ENCODE measurements at regions not wholly inside any gene's neighbourhood (a gene's known extent, or its start where the extent isn't known, plus 50 kb on each side); places are given as distances from the start of the nearest gene placed in this dataset.

DNA sequence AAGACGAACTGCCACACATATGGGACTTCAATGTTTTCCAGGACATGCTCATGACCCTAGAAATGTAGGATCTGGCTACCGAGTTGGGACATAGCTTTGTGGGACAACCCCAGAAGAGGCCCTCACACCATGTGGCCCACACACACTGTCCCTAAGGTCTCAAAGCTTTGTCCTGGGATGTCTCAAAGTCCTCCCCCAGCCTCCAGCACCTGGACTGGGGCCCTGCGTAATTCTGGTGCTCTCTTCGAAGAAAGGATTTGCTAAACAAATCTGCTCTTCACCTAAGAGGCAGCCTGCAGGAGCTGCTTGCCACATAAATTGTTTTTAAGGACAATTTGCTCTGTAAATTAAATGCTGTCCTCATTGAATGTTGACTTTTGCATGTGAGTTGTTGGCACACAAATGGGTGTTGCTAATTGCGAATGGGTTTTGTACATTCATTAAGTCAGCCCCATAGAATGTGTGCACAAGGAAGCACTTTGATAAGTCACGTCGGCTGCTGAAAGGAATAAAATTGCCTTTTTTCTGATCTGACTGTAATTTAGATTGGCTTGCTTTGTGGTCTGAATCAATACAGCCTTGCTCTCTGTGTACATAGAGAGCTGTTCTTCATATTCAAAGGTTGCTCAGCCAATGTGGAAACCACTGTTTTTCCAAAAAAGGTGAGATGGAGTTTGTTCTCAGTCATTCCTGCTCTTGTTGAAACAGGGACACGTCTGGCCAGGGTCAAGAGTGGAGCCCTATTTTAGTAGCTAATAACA, 161.6 kb upstream of the PWP1 start:
- H3K27me3 Mint-ChIP-seq (ENCODE audit: low read depth in 3 of 3): peaks cover 0 to 6% (median 2%) of the 10 kb centered on the region in 3 donors

DNA sequence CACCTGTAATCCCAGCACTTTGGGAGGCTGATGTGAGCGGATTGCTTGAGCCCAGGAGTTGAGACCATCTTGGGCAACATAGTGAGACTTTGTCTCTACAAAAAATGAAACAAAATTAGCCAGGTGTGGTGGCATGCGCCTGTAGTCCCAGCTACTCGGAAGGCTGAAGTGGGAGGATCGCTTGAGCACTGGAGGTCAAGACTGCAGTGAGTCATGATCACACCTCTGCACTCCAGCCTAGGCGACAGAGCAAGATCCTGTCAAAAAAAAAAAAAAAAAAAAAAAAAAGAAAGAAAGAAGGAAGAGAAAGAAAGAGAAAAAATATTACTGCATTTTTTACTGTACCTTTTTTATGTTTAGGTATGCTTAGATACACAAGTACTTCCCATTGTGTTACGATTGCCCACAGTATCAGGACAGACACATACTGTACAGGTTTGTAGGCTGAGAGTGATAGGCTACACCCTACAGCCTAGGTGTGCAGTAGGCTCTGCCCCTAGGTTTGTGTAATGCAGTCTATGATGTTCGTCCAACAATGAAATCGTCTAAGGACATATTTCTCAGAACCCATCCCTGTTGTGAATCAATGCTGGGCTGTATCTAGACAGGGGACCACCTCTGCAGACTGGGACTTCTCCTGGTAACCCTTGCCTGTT, 160.4 kb upstream of the PWP1 start:
- Mint-ChIP-seq H3K4me1 (peaks cover 0 to 30% of the 10 kb centered on the region in 2 donors), H3K27ac (peak overlapping the region in 4 of 6 donors; percentile 31 to 88 (median 84)), H3K9me3 (peaks cover 0 to 2% (median 0%) of the 10 kb centered on the region in 6 donors), H3K4me3 (peak overlapping the region; percentile 43 to 80 (median 66)), H3K27me3 (ENCODE audit: low read depth in 3 of 3) (peaks cover 0 to 6% (median 2%) of the 10 kb centered on the region in 3 donors), H3K36me3 (peaks cover 0 to 11% (median 4%) of the 10 kb centered on the region in 3 donors)
- no peak for DNase-seq

More for the DNA sequence above, 161.6 kb upstream of the PWP1 start:
- no peak overlapping the region for H3K27ac Mint-ChIP-seq
- H3K36me3 Mint-ChIP-seq: peaks cover 0 to 11% (median 4%) of the 10 kb centered on the region in 3 donors
- H3K9me3 Mint-ChIP-seq: peaks cover 0 to 2% (median 0%) of the 10 kb centered on the region in 6 donors
- no peak for DNase-seq
- H3K4me3 Mint-ChIP-seq: no peak overlapping the region
- H3K4me1 Mint-ChIP-seq: peaks cover 0 to 30% of the 10 kb centered on the region in 2 donors

DNA sequence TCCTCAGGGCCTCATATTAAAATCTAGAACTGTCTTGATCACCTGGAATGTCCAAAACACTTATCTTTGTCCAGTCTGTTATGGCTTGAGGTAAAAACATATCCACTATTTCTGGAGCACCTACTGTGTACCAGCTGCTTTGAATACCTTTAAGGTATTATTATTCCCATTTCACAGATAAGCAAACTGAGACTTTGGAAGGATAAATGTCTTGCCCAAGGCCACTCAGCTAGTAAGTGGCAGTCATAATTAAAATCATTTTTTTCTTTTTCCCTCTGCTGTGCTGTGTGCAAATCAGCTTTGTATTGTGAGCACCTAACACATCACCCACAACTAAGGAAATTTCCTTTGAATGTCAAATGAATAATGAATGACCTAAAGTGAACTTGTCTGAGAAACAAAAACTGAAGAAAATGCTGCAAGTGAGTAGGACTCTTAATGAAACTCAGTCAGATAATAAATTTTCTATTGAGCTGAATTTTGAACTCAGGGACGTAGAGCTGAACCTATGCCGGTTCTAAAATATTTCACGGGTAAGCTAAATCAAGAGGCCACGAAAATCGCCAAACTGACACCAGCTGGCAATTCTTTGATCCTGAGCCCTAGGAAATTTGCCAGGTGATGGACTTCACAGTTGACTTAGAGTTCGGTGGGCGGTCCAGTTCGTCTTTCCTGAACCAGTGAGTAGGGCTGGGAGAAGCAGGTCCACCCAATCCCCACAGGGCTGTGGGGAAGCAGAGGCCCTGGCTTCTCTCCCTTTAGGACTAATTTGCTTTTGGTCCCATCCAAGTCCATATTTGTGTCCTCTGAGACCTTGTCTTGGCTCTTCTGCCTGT, 159.7 kb upstream of the PWP1 start:
- H3K27ac Mint-ChIP-seq: peak overlapping the region; percentile 66 to 88 (median 82)
- peak overlapping the region; percentile 56 to 80 (median 66) for H3K4me3 Mint-ChIP-seq

DNA sequence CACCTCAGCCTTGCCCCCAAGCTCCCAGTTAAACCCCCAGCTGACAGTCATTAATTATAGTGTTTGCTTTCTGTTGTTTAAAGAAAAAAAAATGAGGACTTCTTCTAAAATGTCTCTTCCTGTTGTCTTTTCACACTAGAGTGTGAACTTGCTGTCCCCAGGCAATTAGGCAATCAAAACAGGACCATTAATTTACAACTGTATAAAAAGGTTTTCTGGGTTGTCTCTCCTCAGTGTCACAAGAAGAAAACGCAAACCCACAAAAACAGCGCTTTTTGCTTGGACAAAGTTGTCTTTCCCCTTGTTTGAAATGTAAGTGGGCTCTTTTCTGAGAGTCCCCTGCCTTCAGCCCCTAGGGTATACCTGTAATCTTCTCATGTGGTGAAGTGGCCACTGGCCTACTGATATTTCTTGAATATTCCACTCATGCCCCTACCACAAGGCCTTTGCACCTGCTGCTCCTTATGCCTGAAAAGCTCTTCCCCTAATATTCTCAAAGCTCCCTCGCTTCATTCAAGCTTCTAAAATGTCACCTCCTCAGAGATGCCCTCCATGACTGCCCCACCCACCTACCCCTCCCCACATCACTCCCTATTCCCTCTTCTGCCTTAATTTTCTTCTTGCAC, 158.9 kb upstream of the PWP1 start:
- peak in 2 of 3 donors; percentile 6 to 7 for DNase-seq
- H3K36me3 Mint-ChIP-seq: peaks cover 0 to 3% (median 0%) of the 10 kb centered on the region in 3 donors
- peak overlapping the region; percentile 66 to 88 (median 82) for H3K27ac Mint-ChIP-seq
- H3K9me3 Mint-ChIP-seq: peaks cover 0 to 1% (median 0%) of the 10 kb centered on the region in 6 donors
- peak overlapping the region; percentile 56 to 80 (median 66) for H3K4me3 Mint-ChIP-seq
- peaks cover 0 to 30% of the 10 kb centered on the region in 2 donors for H3K4me1 Mint-ChIP-seq
- H3K27me3 Mint-ChIP-seq (ENCODE audit: low read depth in 3 of 3): peaks cover 0 to 2% (median 1%) of the 10 kb centered on the region in 3 donors

More for the DNA sequence above, 159.7 kb upstream of the PWP1 start:
- peaks cover 0 to 30% of the 10 kb centered on the region in 2 donors for H3K4me1 Mint-ChIP-seq
- peaks cover 0 to 4% (median 2%) of the 10 kb centered on the region in 3 donors for H3K27me3 Mint-ChIP-seq (ENCODE audit: low read depth in 3 of 3)
- no peak for DNase-seq
- peaks cover 0 to 2% (median 0%) of the 10 kb centered on the region in 6 donors for H3K9me3 Mint-ChIP-seq
- H3K36me3 Mint-ChIP-seq: peaks cover 0 to 6% (median 1%) of the 10 kb centered on the region in 3 donors

DNA sequence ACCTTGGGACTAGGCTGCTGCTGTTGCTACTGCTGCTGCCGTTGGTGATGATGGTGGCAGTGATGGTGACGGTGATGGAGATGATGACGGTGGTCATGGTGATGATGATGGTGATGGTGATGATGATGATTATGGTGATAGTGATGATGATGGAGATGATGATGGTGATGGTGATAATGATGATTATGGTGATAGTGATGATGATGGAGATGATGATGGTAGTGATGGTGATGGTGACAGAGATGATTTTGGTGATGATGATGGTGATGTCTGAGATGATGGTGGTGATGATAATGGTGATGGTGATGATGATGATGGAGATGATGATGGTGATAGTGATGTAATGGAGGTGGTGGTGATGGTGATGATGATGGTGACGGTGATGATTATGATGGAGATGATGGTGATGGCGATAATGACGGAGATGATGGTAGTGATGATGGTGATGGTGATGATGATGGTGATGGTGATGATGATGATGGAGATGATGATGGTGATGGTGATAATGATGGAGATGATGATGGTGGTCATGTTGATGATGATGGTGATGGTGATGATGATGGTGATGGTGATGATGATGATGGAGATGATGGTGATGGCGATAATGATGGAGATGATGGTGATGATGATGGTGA, 156.8 kb upstream of the PWP1 start:
- Mint-ChIP-seq H3K27me3 (ENCODE audit: low read depth in 3 of 3) (no peaks in the 10 kb centered on the region), H3K36me3 (no peaks in the 10 kb centered on the region), H3K9me3 (no peaks in the 10 kb centered on the region), H3K4me3 (no peak overlapping the region), H3K4me1 (peaks cover 10 to 38% of the 10 kb centered on the region in 2 donors), H3K27ac (no peak overlapping the region)
- DNase-seq: no peak

DNA sequence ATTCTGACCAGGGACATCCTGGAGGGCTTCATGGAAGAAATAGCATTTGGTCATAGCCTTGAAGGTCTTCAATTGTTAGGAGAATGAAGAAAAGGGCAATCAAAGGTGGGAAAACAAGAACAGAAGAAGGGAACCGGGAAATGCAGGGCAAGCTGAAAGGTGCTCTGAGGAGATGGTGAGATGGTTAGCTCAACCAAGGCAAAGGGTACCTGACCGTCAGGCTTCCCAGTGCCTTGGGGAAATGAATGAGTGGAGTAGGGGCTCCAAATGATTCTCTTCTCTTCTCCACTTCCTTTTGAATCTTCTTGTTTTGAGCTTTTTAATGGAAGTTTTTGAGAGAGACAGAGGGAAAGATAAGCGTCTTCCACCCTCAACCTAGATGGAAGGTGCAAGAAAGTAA, 155.6 kb upstream of the PWP1 start:
- no peak overlapping the region for H3K27ac Mint-ChIP-seq
- no peak overlapping the region for H3K4me3 Mint-ChIP-seq
- DNase-seq: no peak
- H3K27me3 Mint-ChIP-seq (ENCODE audit: low read depth in 3 of 3): no peaks in the 10 kb centered on the region
- H3K9me3 Mint-ChIP-seq: no peaks in the 10 kb centered on the region
- no peaks in the 10 kb centered on the region for H3K36me3 Mint-ChIP-seq
- H3K4me1 Mint-ChIP-seq: peaks cover 10 to 29% of the 10 kb centered on the region in 2 donors

DNA sequence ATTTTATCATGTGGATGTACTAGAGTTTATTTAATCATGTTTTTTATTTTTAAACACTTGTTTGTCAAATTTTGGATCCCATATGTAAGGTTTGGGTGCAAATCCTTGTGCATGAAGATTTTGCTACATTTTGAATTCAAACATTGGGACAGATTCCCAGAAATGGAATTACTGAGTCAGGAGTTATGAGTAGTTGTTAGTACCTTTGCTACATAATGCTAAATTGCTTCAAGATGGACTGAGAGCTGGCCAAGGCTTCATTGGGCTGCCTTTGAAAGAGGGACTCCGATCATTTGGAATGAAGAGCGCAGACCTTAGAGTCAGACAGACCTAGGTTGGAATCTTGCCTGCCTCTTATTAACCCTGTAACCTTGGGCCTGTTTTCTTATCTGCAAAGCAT, 154.9 kb upstream of the PWP1 start:
- no peak overlapping the region for H3K27ac Mint-ChIP-seq
- DNase-seq: no peak
- H3K4me3 Mint-ChIP-seq: no peak overlapping the region
- no peaks in the 10 kb centered on the region for H3K9me3 Mint-ChIP-seq
- no peaks in the 10 kb centered on the region for H3K36me3 Mint-ChIP-seq
- H3K27me3 Mint-ChIP-seq (ENCODE audit: low read depth in 3 of 3): no peaks in the 10 kb centered on the region
- H3K4me1 Mint-ChIP-seq: peaks cover 10 to 22% of the 10 kb centered on the region in 2 donors

DNA sequence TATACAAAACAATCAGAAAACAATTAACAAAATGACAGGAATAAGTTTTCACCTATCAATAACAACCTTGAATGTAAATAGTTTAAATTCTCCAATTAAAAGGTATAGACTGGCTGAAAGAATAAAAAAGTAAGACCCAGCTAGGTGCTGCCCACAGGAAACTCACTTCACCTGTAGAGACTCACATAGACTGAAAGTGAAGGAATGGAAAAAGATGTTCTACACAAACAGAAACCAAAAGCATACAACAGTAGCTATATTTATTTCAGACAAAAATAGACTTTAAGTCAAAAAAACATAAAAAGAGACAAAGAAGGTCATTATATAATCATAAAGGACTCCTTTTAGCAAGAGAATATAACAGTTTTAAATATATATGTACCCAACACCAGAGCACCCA, 152.4 kb upstream of the PWP1 start:
- Mint-ChIP-seq H3K4me3 (no peak overlapping the region), H3K27me3 (ENCODE audit: low read depth in 3 of 3) (no peaks in the 10 kb centered on the region), H3K4me1 (peaks cover 30 to 35% of the 10 kb centered on the region in 2 donors), H3K9me3 (no peaks in the 10 kb centered on the region), H3K36me3 (no peaks in the 10 kb centered on the region), H3K27ac (peak overlapping the region in 1 of 6 donors; percentile 5)
- no peak for DNase-seq

DNA sequence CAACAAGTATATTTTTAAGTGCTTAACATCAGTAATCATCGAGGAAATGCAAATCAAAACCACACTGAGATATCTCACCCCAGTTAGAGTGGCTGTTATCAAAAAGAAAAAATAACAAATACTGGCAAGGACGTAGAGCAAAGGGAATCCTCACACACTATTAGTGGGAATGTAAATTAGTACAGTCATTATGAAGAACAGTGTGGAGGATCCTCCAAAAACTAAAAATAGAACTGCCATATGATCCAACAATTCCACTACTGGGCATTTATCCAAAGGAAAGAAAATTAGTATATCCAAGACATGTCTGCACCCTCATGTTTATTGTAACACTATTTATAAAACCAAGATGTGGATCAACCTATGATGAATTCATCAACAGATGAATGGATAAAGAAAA, 149.0 kb upstream of the PWP1 start:
- Mint-ChIP-seq H3K4me1 (peaks cover 35 to 42% of the 10 kb centered on the region in 2 donors), H3K9me3 (no peaks in the 10 kb centered on the region), H3K4me3 (no peak overlapping the region), H3K27ac (no peak overlapping the region), H3K27me3 (ENCODE audit: low read depth in 3 of 3) (no peaks in the 10 kb centered on the region), H3K36me3 (no peaks in the 10 kb centered on the region)
- no peak for DNase-seq

DNA sequence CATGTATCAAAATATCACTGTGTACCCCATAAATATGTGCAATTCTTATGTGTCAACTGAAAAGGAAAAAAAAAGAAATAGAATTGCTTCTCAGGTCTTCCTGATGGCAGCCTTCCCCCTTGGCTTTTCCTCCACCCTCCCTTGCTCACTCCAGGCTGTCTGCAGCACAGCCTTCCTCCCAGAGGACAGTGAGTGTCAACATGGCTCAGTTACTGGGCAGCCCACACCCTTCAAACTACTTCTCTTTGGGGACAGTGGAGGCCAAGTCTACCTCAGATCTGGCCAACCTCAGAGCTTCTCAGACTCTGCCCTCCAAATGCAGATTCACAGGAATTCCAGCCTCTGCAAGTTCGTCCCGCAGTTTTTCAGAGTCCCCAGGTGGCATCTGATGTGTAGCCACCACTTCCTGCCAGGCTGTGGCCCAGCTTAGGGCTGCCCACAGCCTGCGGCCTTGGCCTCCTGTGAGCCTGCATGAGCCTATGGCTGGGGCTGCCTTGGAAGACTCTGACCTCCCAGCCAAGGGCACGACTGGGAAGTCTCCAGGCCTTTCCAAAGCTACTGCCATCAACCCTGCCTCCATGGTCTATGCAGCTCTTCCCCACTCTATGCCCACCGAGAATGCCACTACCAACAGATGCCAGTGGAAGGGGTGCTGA, 148.0 kb upstream of the PWP1 start:
- H3K9me3 Mint-ChIP-seq: no peaks in the 10 kb centered on the region
- DNase-seq: no peak
- H3K27ac Mint-ChIP-seq: no peak overlapping the region
- H3K36me3 Mint-ChIP-seq: no peaks in the 10 kb centered on the region
- H3K4me1 Mint-ChIP-seq: peaks cover 35 to 42% of the 10 kb centered on the region in 2 donors
- H3K4me3 Mint-ChIP-seq: no peak overlapping the region
- peaks cover 0 to under 1% (median 0%) of the 10 kb centered on the region in 3 donors for H3K27me3 Mint-ChIP-seq (ENCODE audit: low read depth in 3 of 3)

DNA sequence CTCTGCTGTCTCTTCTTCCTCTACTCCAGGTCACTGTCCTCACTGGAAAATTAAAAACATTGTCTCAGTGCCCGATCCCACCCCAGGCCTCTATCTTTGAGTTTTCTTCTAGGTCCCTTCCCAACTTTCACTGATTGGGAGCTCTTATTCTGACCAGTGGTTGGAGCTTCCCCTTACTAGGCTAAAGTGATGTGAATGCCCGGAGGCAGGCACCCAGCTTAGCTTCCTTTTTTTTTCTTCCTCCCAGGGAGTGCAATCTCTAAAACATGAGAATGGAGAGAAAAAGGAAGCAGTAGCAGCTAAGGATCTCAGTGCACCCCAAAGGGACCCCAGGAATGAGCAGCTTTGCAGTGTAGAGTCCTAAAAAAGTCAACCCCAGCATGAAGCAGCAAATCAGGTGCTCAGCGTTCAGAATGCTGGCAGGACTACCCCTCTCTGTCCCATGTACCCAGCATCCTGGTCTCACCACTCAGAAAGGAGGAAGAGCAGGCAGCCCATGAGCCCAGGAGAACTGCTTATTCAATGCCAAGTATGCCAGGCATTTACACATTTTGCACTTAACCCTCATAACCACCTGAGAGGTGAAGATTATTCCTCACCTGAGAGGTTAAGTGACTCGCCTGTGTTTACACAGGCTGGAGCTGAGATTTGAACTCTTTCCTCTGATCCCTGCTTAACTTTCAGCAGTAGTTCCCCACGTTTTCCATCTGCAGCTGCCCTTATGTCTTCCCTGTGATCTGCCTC, 146.2 kb upstream of the PWP1 start:
- Mint-ChIP-seq H3K4me1 (peaks cover 28 to 32% of the 10 kb centered on the region in 2 donors), H3K36me3 (no peaks in the 10 kb centered on the region), H3K27ac (no peak overlapping the region), H3K4me3 (no peak overlapping the region), H3K9me3 (no peaks in the 10 kb centered on the region), H3K27me3 (ENCODE audit: low read depth in 3 of 3) (peaks cover 0 to 1% (median 0%) of the 10 kb centered on the region in 3 donors)
- no peak for DNase-seq
